SKM-1 treated with dmso at 0.1 percent for 144 hours (cell line): ENCODE measurements at regions not wholly inside any gene's neighbourhood (a gene's known extent, or its start where the extent isn't known, plus 50 kb on each side); places are given as distances from the start of the nearest gene placed in this dataset.

ENCODE experiments used
- DNase-seq: peaks from one replicate; lab custom pipeline; 2025; ENCODE audit not compliant: unreplicated experiment; lab: John Stamatoyannopoulos, UW

- DNase-seq: no peak
These were observed 921.7 kb upstream of the KCND2 start for GRCh38 chr7:119351320-119351719.

- DNase-seq: no peak
These were observed 898.5 kb upstream of the KCND2 start for GRCh38 chr7:119374436-119374835.

GRCh38 chr7:119377861-119378260, 895.1 kb upstream of the KCND2 start:
- DNase-seq: no peak

- no peak for DNase-seq
These were observed 890.2 kb upstream of the KCND2 start for GRCh38 chr7:119382726-119383125.

GRCh38 chr7:119395024-119395423, 878.0 kb upstream of the KCND2 start:
- no peak for DNase-seq

- DNase-seq: no peak
These were observed 875.8 kb upstream of the KCND2 start for GRCh38 chr7:119397156-119397555.

GRCh38 chr7:119408596-119408995, 864.4 kb upstream of the KCND2 start:
- DNase-seq: no peak

- no peak for DNase-seq
These were observed 859.6 kb upstream of the KCND2 start for GRCh38 chr7:119413314-119413805.

GRCh38 chr7:119415682-119416081, 857.3 kb upstream of the KCND2 start:
- no peak for DNase-seq

- no peak for DNase-seq
These were observed 851.3 kb upstream of the KCND2 start for GRCh38 chr7:119421657-119422056.

- no peak for DNase-seq
These were observed 836.1 kb upstream of the KCND2 start for GRCh38 chr7:119436882-119437281.

GRCh38 chr7:119438315-119438714, 834.7 kb upstream of the KCND2 start:
- DNase-seq: no peak

- no peak for DNase-seq
These were observed 833.8 kb upstream of the KCND2 start for GRCh38 chr7:119439192-119439591.

- DNase-seq: no peak
These were observed 820.6 kb upstream of the KCND2 start for GRCh38 chr7:119452401-119452800.

GRCh38 chr7:119465798-119466305, 807.1 kb upstream of the KCND2 start:
- DNase-seq: no peak

GRCh38 chr7:119472408-119473038, 800.5 kb upstream of the KCND2 start:
- no peak for DNase-seq

GRCh38 chr7:119482209-119482608, 790.8 kb upstream of the KCND2 start:
- DNase-seq: peak; percentile 26

- DNase-seq: no peak
These were observed 790.3 kb upstream of the KCND2 start for GRCh38 chr7:119482671-119483070.

- DNase-seq: no peak
These were observed 789.6 kb upstream of the KCND2 start for GRCh38 chr7:119483364-119483763.

GRCh38 chr7:119514326-119514725, 758.6 kb upstream of the KCND2 start:
- DNase-seq: no peak

GRCh38 chr7:119515214-119515613, 757.8 kb upstream of the KCND2 start:
- no peak for DNase-seq

- no peak for DNase-seq
These were observed 757.0 kb upstream of the KCND2 start for GRCh38 chr7:119515962-119516361.

- DNase-seq: no peak
These were observed 750.7 kb upstream of the KCND2 start for GRCh38 chr7:119522263-119522662.
